Adrenal gland (tissue), 9 donors: ENCODE measurements at regions not wholly inside any gene's neighbourhood (a gene's known extent, or its start where the extent isn't known, plus 50 kb on each side); places are given as distances from the start of the nearest gene placed in this dataset.

ENCODE experiments used
- DNase-seq, 7 donors: peaks; one replicate each; pipeline ENCODE4 v3.0.0-alpha.2; 2019 to 2020
- H3K27ac ChIP-seq, 5 donors: fragments of 200-600 bp; sonication (generic) in 4 of 5; 1 replicate in 3 of 5; 2 replicates in 2 of 5; pipeline versions ENCODE4 v1.5.1 to v1.8.0; 2016 to 2020; ENCODE audit warnings: mild to moderate bottlenecking in 1 of 5
- H3K27me3 ChIP-seq: fragments of 200-600 bp; 2 replicates; pipeline ENCODE4 v1.8.0; 2021
- H3K36me3 ChIP-seq, 2 donors: fragments of 200-600 bp; replicated peaks in 1 of 2; 1 replicate in 1 of 2; 2 replicates in 1 of 2; pipeline versions ENCODE4 v1.5.1 to v1.8.0; 2018 to 2022
- H3K4me1 ChIP-seq, 2 donors: fragments of 200-600 bp; replicated peaks in 1 of 2; 1 replicate in 1 of 2; 2 replicates in 1 of 2; pipeline versions ENCODE4 v1.5.1 to v1.8.0; 2018 to 2021
- H3K4me3 ChIP-seq, 4 donors: fragments of 200-600 bp; sonication (generic) in 3 of 4; one replicate each; pipeline ENCODE4 v1.5.1; 2016 to 2018
- H3K9me3 ChIP-seq, 3 donors: fragments of 200-600 bp; sonication (generic) in 1 of 3; replicated peaks in 1 of 3; 1 replicate in 2 of 3; 2 replicates in 1 of 3; pipeline versions ENCODE4 v1.5.1 to v1.8.0; 2016 to 2021
- CTCF ChIP-seq, 6 experiments: fragments of 450-650 bp in 4 of 6; fragments of 200-600 bp in 2 of 6; sonication (generic) in 1 of 6; IDR thresholded peaks; 1 replicate in 5 of 6; 2 replicates in 1 of 6; pipeline versions ENCODE4 v1.5.1 to v1.8.0; 2016 to 2021; ENCODE audit warnings: antibody characterized with exemption in 6 of 6, mild to moderate bottlenecking in 2 of 6, moderate library complexity in 1 of 6
- POLR2A ChIP-seq, 2 donors: fragments of 450-650 bp; IDR thresholded peaks; one replicate each; pipeline ENCODE4 v1.6.1; 2017; ENCODE audit warnings: antibody characterized with exemption in 2 of 2, mild to moderate bottlenecking in 2 of 2, moderate library complexity in 1 of 2
- WGBS, 4 donors: extraction: QIAGEN DNeasy Blood & Tissue Kit in 2 of 4; methylation state at CpG; one replicate each; pipeline versions ENCODE4 v1.1.5 to v1.1.7; 2013 to 2017; 5-methylcytosine and 5-hydroxymethylcytosine counted together
- intact Hi-C, 2 donors: fragments of 100-400 bp; cut with DNase I; formaldehyde crosslinking; loops; one replicate each; pipeline versions ENCODE4 v1.14.1 to v1.15.0; 2022 to 2023
- donor health status: healthy with polysubstance abuse.
- donor health status: Bipolar disorder and iron deficiency.
- donor health status: DM: yes; HTN: yes; CAD: no.
- donor health status: DM: no; HTN: no; CAD: no.
- donor health status: DM: no; HTN: no; CAD: no.

- WGBS, 4 donors: 36 to 73% (median 64%) methylated on average over 3 of the region's 3 CpGs
- H3K4me3 ChIP-seq: no peak overlapping the region
- DNase-seq: no peak
- no peak overlapping the region for H3K27ac ChIP-seq
- H3K36me3 ChIP-seq: no peaks in the 10 kb centered on the region
- H3K27me3 ChIP-seq: peaks cover 3% of the 10 kb centered on the region
- TF ChIP-seq CTCF (IDR thresholded peaks at IDR 0.05): no peak
- TF ChIP-seq POLR2A (IDR thresholded peaks at IDR 0.05): no peak
- no peaks in the 10 kb centered on the region for H3K9me3 ChIP-seq
- intact Hi-C loops: no loop called here
- no peaks in the 10 kb centered on the region for H3K4me1 ChIP-seq
These were observed 296.6 kb upstream of the ISX start for GRCh38 chr22:34769361-34769760.

- TF ChIP-seq POLR2A (IDR thresholded peaks at IDR 0.05): no peak
- no peak for TF ChIP-seq CTCF (IDR thresholded peaks at IDR 0.05)
These were observed 289.1 kb upstream of the ISX start for GRCh38 chr22:34776817-34777216.

GRCh38 chr22:34781681-34782080 lies 284.3 kb upstream of the ISX start:
- intact Hi-C loops: no loop called here
- Histone ChIP-seq H3K4me1 (no peaks in the 10 kb centered on the region), H3K9me3 (no peaks in the 10 kb centered on the region), H3K27ac (no peak overlapping the region), H3K27me3 (no peaks in the 10 kb centered on the region), H3K36me3 (no peaks in the 10 kb centered on the region), H3K4me3 (no peak overlapping the region)
- TF ChIP-seq CTCF (IDR thresholded peaks at IDR 0.05) (no peak), POLR2A (IDR thresholded peaks at IDR 0.05) (no peak)
- DNase-seq: no peak

More at GRCh38 chr22:34776817-34777216, 289.1 kb upstream of the ISX start:
- no peaks in the 10 kb centered on the region for H3K4me1 ChIP-seq
- H3K36me3 ChIP-seq: no peaks in the 10 kb centered on the region
- intact Hi-C loops: no loop called here
- H3K9me3 ChIP-seq: no peaks in the 10 kb centered on the region
- no peak overlapping the region for H3K4me3 ChIP-seq
- H3K27me3 ChIP-seq: no peaks in the 10 kb centered on the region
- no peak for DNase-seq
- no peak overlapping the region for H3K27ac ChIP-seq
- WGBS, 4 donors: 58 to 72% (median 69%) methylated on average over 3 of the region's 3 CpGs

GRCh38 chr22:34783436-34783835 lies 282.5 kb upstream of the ISX start:
- H3K4me3 ChIP-seq: no peak overlapping the region
- no peaks in the 10 kb centered on the region for H3K4me1 ChIP-seq
- H3K27me3 ChIP-seq: no peaks in the 10 kb centered on the region
- TF ChIP-seq CTCF (IDR thresholded peaks at IDR 0.05) (no peak), POLR2A (IDR thresholded peaks at IDR 0.05) (no peak)
- no peaks in the 10 kb centered on the region for H3K9me3 ChIP-seq
- no peaks in the 10 kb centered on the region for H3K36me3 ChIP-seq
- 45 to 56% (median 49%) methylated on average over 5 of the region's 5 CpGs for WGBS, 4 donors
- intact Hi-C loops: no loop called here
- no peak for DNase-seq
- H3K27ac ChIP-seq: no peak overlapping the region
